22Rv1 (cell line): ENCODE measurements at regions not wholly inside any gene's neighbourhood (a gene's known extent, or its start where the extent isn't known, plus 50 kb on each side); places are given as distances from the start of the nearest gene placed in this dataset.

Source experiments
- ZFX ChIP-seq: fragments of 450-650 bp; IDR thresholded peaks from 2 replicates; pipeline ENCODE4 v1.6.1; 2017; ENCODE audit warnings: antibody characterized with exemption, borderline replicate concordance
- TF ChIP-seq, protein P1 (sequence below): fragments of 450-650 bp; IDR thresholded peaks from 2 replicates; pipeline ENCODE4 v1.5.1; 2017; ENCODE audit warnings: mild to moderate bottlenecking

DNA sequence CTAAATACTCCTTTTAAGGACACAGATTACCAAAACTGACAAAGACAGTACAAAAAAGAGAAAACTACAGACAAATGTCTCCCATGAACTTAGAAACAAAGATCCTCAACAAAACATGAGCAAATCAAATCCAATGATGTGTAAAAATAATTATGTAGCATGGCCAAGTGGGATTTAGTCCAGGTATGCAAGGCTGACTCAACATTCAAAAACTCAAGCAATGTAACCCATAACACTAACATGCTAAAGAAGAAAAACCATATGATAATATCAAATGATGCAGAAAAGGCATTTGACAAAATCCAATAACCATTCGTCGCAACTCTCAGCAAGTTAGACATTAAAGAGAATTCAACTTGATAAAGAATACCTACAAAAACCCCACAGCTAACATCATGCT, 239.0 kb upstream of the KLHL29 start:
- TF ChIP-seq, protein P1, sequence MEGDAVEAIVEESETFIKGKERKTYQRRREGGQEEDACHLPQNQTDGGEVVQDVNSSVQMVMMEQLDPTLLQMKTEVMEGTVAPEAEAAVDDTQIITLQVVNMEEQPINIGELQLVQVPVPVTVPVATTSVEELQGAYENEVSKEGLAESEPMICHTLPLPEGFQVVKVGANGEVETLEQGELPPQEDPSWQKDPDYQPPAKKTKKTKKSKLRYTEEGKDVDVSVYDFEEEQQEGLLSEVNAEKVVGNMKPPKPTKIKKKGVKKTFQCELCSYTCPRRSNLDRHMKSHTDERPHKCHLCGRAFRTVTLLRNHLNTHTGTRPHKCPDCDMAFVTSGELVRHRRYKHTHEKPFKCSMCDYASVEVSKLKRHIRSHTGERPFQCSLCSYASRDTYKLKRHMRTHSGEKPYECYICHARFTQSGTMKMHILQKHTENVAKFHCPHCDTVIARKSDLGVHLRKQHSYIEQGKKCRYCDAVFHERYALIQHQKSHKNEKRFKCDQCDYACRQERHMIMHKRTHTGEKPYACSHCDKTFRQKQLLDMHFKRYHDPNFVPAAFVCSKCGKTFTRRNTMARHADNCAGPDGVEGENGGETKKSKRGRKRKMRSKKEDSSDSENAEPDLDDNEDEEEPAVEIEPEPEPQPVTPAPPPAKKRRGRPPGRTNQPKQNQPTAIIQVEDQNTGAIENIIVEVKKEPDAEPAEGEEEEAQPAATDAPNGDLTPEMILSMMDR: no peak
- TF ChIP-seq ZFX: no peak
